DMS 273 (cell line): ENCODE measurements at regions not wholly inside any gene's neighbourhood (a gene's known extent, or its start where the extent isn't known, plus 50 kb on each side); places are given as distances from the start of the nearest gene placed in this dataset.

Experiments used
- DNase-seq: peaks from one replicate; lab custom pipeline; 2025; ENCODE audit not compliant: unreplicated experiment; lab: John Stamatoyannopoulos, UW

GRCh38 chr2:196314157-196314556 lies 142.8 kb upstream of the STK17B start:
- DNase-seq: no peak

- no peak for DNase-seq
Measured at GRCh38 chr2:196314780-196315179, 143.4 kb upstream of the STK17B start.

- no peak for DNase-seq
Measured at GRCh38 chr2:196315388-196316049, 144.1 kb upstream of the STK17B start.

- DNase-seq: no peak
Measured at GRCh38 chr2:196316050-196316430, 144.7 kb upstream of the STK17B start.

- DNase-seq: no peak
Measured at GRCh38 chr2:196318517-196319377, 147.4 kb upstream of the STK17B start.

- no peak for DNase-seq
Measured at GRCh38 chr2:196322973-196323810, 151.8 kb upstream of the STK17B start.

- no peak for DNase-seq
Measured at GRCh38 chr2:196324211-196324610, 152.8 kb upstream of the STK17B start.

GRCh38 chr2:196328088-196328680 lies 156.8 kb upstream of the STK17B start:
- DNase-seq: no peak

GRCh38 chr2:196329959-196330358 lies 158.6 kb upstream of the STK17B start:
- DNase-seq: no peak

- DNase-seq: no peak
Measured at GRCh38 chr2:196330645-196331044, 159.3 kb upstream of the STK17B start.

GRCh38 chr2:196331143-196331542 lies 159.8 kb upstream of the STK17B start:
- no peak for DNase-seq

GRCh38 chr2:196331851-196332250 lies 160.5 kb upstream of the STK17B start:
- no peak for DNase-seq

GRCh38 chr2:196333397-196333796 lies 162.0 kb upstream of the STK17B start:
- DNase-seq: no peak

- no peak for DNase-seq
Measured at GRCh38 chr2:196334710-196335109, 163.3 kb upstream of the STK17B start.

GRCh38 chr2:196335221-196335634 lies 163.8 kb upstream of the STK17B start:
- no peak for DNase-seq

GRCh38 chr2:196336207-196336606 lies 164.8 kb upstream of the STK17B start:
- no peak for DNase-seq

- DNase-seq: no peak
Measured at GRCh38 chr2:196336715-196337114, 165.3 kb upstream of the STK17B start.

- DNase-seq: peak; percentile 33
Measured at GRCh38 chr2:196337208-196337953, 166.0 kb upstream of the STK17B start.

- no peak for DNase-seq
Measured at GRCh38 chr2:196338440-196338839, 167.1 kb upstream of the STK17B start.

GRCh38 chr2:196341277-196341841 lies 170.0 kb upstream of the STK17B start:
- no peak for DNase-seq
